CD4-positive, alpha-beta memory T cell (primary cell): ENCODE measurements at regions not wholly inside any gene's neighbourhood (a gene's known extent, or its start where the extent isn't known, plus 50 kb on each side); places are given as distances from the start of the nearest gene placed in this dataset.

Experiments used
- CTCF ChIA-PET: fragments of 350-600 bp; sonication (Branson Sonifier 250); formaldehyde crosslinking; loops from one replicate; lab custom pipeline; 2021; ENCODE audit warnings: inconsistent platforms; ENCODE audit not compliant: partially characterized antibody; lab: Charles Lee
- POLR2A ChIA-PET: fragments of 350-600 bp; sonication (Branson Sonifier 250); formaldehyde crosslinking; loops from one replicate; lab custom pipeline; 2021; ENCODE audit not compliant: partially characterized antibody; lab: Charles Lee
- DNase-seq, 5 donors: peaks; one replicate each; pipeline versions ENCODE4 v3.0.0 to v3.0.0-alpha.2; 2020 to 2022; ENCODE audit warnings: mixed read lengths in 1 of 5
- H3K27ac ChIP-seq: one replicate; pipeline ENCODE4 v1.7.0; 2013; ENCODE audit warnings: low read depth, low read length
- H3K27me3 ChIP-seq: 2 replicates; pipeline ENCODE4 v1.7.0; 2013; ENCODE audit warnings: mild to moderate bottlenecking, low read length, moderate library complexity; ENCODE audit not compliant: insufficient read depth
- H3K36me3 ChIP-seq: 2 replicates; pipeline ENCODE4 v1.7.0; 2013; ENCODE audit warnings: mild to moderate bottlenecking, low read length, moderate library complexity; ENCODE audit not compliant: insufficient read depth
- H3K4me1 ChIP-seq: 2 replicates; pipeline ENCODE4 v1.7.0; 2013; ENCODE audit warnings: mild to moderate bottlenecking, low read length, moderate library complexity; ENCODE audit not compliant: insufficient read depth
- H3K4me3 ChIP-seq, 2 donors: one replicate each; pipeline ENCODE4 v1.7.0; 2013; ENCODE audit warnings: low read length in 2 of 2, mild to moderate bottlenecking in 1 of 2
- H3K9me3 ChIP-seq, 2 donors: one replicate each; pipeline ENCODE4 v1.7.0; 2013; ENCODE audit warnings: low read length in 2 of 2, control low read depth in 1 of 2; ENCODE audit not compliant: control insufficient read depth in 1 of 2
- H3K27ac Mint-ChIP-seq, 7 donors: one replicate each; pipeline ENCODE4 v1.8.0; 2020 to 2021; ENCODE audit warnings: mixed read lengths in 7 of 7, mild to moderate bottlenecking in 6 of 7, inconsistent platforms in 3 of 7, moderate library complexity in 3 of 7
- H3K27me3 Mint-ChIP-seq, 2 donors: one replicate each; pipeline ENCODE4 v1.8.0; 2020 to 2021; ENCODE audit warnings: mixed read lengths in 2 of 2
- H3K36me3 Mint-ChIP-seq, 2 donors: one replicate each; pipeline ENCODE4 v1.8.0; 2020 to 2021; ENCODE audit warnings: mixed read lengths in 2 of 2, inconsistent platforms in 1 of 2, mild to moderate bottlenecking in 1 of 2
- H3K4me1 Mint-ChIP-seq, 4 donors: one replicate each; pipeline ENCODE4 v1.8.0; 2020 to 2021; ENCODE audit warnings: mixed read lengths in 4 of 4, mild to moderate bottlenecking in 1 of 4
- H3K4me3 Mint-ChIP-seq, 8 donors: one replicate each; pipeline ENCODE4 v1.8.0; 2020 to 2021; ENCODE audit warnings: mixed read lengths in 8 of 8, mild to moderate bottlenecking in 7 of 8, moderate library complexity in 6 of 8, inconsistent platforms in 3 of 8
- H3K9me3 Mint-ChIP-seq, 8 donors: one replicate each; pipeline ENCODE4 v1.8.0; 2020 to 2021; ENCODE audit warnings: mixed read lengths in 8 of 8, mild to moderate bottlenecking in 5 of 8, inconsistent platforms in 3 of 8, moderate library complexity in 1 of 8
- intact Hi-C: fragments of 100-400 bp; cut with micrococcal nuclease; formaldehyde crosslinking; loops from one replicate; pipeline ENCODE4 v1.15.1; 2023

GRCh38 chr6:163651426-163651825 lies 236.9 kb downstream of the QKI start:
- ChIA-PET CTCF (no interaction called here), POLR2A (no interaction called here)
- Histone ChIP-seq H3K27me3 (no peaks in the 10 kb centered on the region), H3K27ac (no peak overlapping the region), H3K4me1 (no peaks in the 10 kb centered on the region), H3K9me3 (no peaks in the 10 kb centered on the region), H3K4me3 (no peak overlapping the region), H3K36me3 (no peaks in the 10 kb centered on the region)
- Mint-ChIP-seq H3K4me3 (no peak overlapping the region), H3K4me1 (no peaks in the 10 kb centered on the region), H3K9me3 (no peaks in the 10 kb centered on the region), H3K36me3 (no peaks in the 10 kb centered on the region), H3K27me3 (peaks cover 8% of the 10 kb centered on the region in 2 donors), H3K27ac (no peak overlapping the region)
- intact Hi-C loops = no loop called here
- DNase-seq = no peak

DNA sequence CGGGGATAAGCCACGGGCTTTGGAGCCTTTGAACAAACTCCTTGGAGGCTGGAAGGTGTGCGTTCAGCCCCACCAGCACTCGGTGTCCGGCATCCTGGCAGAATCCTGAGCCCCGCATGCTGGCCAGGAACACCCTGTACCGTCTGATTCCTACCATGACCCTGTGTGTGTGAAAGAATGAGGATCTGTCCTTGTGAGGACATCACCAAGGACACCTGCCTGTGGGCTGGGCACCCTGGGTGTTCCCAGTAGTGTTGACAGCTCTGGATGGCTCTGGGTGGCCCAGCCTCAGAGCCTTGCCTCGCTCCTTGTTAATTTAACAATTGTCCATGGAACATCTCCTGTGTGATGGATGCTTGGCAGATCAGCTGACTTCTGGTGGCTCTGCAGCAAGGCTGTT lies 234.3 kb downstream of the QKI start:
- H3K27me3 Mint-ChIP-seq = peaks cover 4 to 8% of the 10 kb centered on the region in 2 donors
- Histone ChIP-seq H3K27ac (no peak overlapping the region), H3K36me3 (no peaks in the 10 kb centered on the region), H3K4me1 (no peaks in the 10 kb centered on the region), H3K4me3 (no peak overlapping the region), H3K9me3 (no peaks in the 10 kb centered on the region), H3K27me3 (no peaks in the 10 kb centered on the region)
- no peak overlapping the region for H3K4me3 Mint-ChIP-seq
- H3K4me1 Mint-ChIP-seq = no peaks in the 10 kb centered on the region
- DNase-seq = no peak
- no peaks in the 10 kb centered on the region for H3K9me3 Mint-ChIP-seq
- no peaks in the 10 kb centered on the region for H3K36me3 Mint-ChIP-seq
- intact Hi-C loops = no loop called here
- POLR2A ChIA-PET = no interaction called here
- no peak overlapping the region for H3K27ac Mint-ChIP-seq
- CTCF ChIA-PET = no interaction called here

- H3K36me3 Mint-ChIP-seq = no peaks in the 10 kb centered on the region
- no peak overlapping the region for H3K4me3 Mint-ChIP-seq
- ChIA-PET POLR2A (no interaction called here), CTCF (no interaction called here)
- H3K4me1 Mint-ChIP-seq = no peaks in the 10 kb centered on the region
- Histone ChIP-seq H3K4me1 (no peaks in the 10 kb centered on the region), H3K4me3 (no peak overlapping the region), H3K27me3 (no peaks in the 10 kb centered on the region), H3K27ac (no peak overlapping the region), H3K9me3 (no peaks in the 10 kb centered on the region), H3K36me3 (no peaks in the 10 kb centered on the region)
- H3K9me3 Mint-ChIP-seq = no peaks in the 10 kb centered on the region
- no peak overlapping the region for H3K27ac Mint-ChIP-seq
- intact Hi-C loops = no loop called here
- H3K27me3 Mint-ChIP-seq = peaks cover 3 to 8% of the 10 kb centered on the region in 2 donors
- no peak for DNase-seq
Measured at GRCh38 chr6:163647624-163648023, 233.1 kb downstream of the QKI start.

DNA sequence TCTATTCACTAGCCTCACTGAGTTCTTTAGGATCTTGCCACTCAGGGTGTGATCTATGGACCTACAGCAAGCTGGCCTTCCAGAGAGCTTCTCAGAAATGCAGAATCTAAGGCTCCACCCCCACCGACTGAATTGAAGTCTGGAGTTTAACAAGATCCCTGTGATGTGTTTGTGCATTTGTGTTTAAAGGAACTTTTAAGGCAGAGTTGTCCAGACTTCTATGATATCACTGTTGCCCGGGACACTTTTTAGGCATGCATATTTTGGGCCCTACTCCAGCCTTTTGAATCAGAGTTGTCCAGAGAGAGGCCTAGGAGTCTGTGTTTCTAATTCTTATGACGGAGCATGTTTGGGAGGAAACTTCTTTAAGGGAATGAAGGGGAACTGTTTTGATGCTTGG lies 232.3 kb downstream of the QKI start:
- peaks cover 2 to 7% of the 10 kb centered on the region in 2 donors for H3K27me3 Mint-ChIP-seq
- Histone ChIP-seq H3K4me3 (no peak overlapping the region), H3K9me3 (no peaks in the 10 kb centered on the region), H3K36me3 (no peaks in the 10 kb centered on the region), H3K27ac (no peak overlapping the region), H3K4me1 (no peaks in the 10 kb centered on the region), H3K27me3 (no peaks in the 10 kb centered on the region)
- no peak overlapping the region for H3K27ac Mint-ChIP-seq
- intact Hi-C loops = no loop called here
- ChIA-PET POLR2A (no interaction called here), CTCF (no interaction called here)
- H3K36me3 Mint-ChIP-seq = no peaks in the 10 kb centered on the region
- H3K9me3 Mint-ChIP-seq = no peaks in the 10 kb centered on the region
- no peaks in the 10 kb centered on the region for H3K4me1 Mint-ChIP-seq
- H3K4me3 Mint-ChIP-seq = no peak overlapping the region
- no peak for DNase-seq

DNA sequence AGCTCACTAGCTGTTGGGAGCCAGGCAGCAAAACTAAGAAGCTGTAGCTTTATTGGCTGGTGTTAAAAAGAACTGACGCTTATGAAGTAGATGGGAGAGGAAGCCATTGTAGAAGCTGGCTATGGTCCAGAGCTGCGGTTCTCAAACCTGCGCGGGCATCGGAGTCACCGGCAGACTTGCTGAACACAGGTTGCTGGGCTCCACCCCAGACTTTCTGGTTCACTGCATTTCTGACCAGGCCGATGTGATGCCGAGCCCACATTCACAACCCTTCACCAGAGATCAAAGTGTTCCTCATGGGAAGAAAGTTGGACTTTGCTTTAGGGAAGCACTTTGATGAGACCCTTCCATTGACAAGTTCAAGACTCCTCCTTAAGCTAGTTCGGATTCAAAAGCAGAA lies 231.6 kb downstream of the QKI start:
- no peaks in the 10 kb centered on the region for H3K9me3 ChIP-seq
- ChIA-PET POLR2A (no interaction called here), CTCF (no interaction called here)
- H3K27ac ChIP-seq = no peak overlapping the region
- H3K27me3 Mint-ChIP-seq = peaks cover 2 to 5% of the 10 kb centered on the region in 2 donors
- H3K4me1 Mint-ChIP-seq = no peaks in the 10 kb centered on the region
- H3K9me3 Mint-ChIP-seq = no peaks in the 10 kb centered on the region
- H3K36me3 Mint-ChIP-seq = no peaks in the 10 kb centered on the region
- no peak overlapping the region for H3K27ac Mint-ChIP-seq
- no peak overlapping the region for H3K4me3 Mint-ChIP-seq
- no peak overlapping the region for H3K4me3 ChIP-seq
- intact Hi-C loops = no loop called here
- H3K27me3 ChIP-seq = no peaks in the 10 kb centered on the region
- H3K4me1 ChIP-seq = no peaks in the 10 kb centered on the region
- H3K36me3 ChIP-seq = no peaks in the 10 kb centered on the region
- no peak for DNase-seq

GRCh38 chr6:163645560-163645959 lies 231.0 kb downstream of the QKI start:
- no peak for DNase-seq
- H3K9me3 ChIP-seq = no peaks in the 10 kb centered on the region
- Mint-ChIP-seq H3K36me3 (no peaks in the 10 kb centered on the region), H3K27ac (no peak overlapping the region), H3K4me3 (no peak overlapping the region), H3K27me3 (peaks cover 2 to 5% of the 10 kb centered on the region in 2 donors), H3K4me1 (no peaks in the 10 kb centered on the region), H3K9me3 (no peaks in the 10 kb centered on the region)
- CTCF ChIA-PET = no interaction called here
- no peaks in the 10 kb centered on the region for H3K27me3 ChIP-seq
- intact Hi-C loops = no loop called here
- H3K27ac ChIP-seq = no peak overlapping the region
- POLR2A ChIA-PET = no interaction called here
- no peak overlapping the region for H3K4me3 ChIP-seq
- no peaks in the 10 kb centered on the region for H3K36me3 ChIP-seq
- no peaks in the 10 kb centered on the region for H3K4me1 ChIP-seq

DNA sequence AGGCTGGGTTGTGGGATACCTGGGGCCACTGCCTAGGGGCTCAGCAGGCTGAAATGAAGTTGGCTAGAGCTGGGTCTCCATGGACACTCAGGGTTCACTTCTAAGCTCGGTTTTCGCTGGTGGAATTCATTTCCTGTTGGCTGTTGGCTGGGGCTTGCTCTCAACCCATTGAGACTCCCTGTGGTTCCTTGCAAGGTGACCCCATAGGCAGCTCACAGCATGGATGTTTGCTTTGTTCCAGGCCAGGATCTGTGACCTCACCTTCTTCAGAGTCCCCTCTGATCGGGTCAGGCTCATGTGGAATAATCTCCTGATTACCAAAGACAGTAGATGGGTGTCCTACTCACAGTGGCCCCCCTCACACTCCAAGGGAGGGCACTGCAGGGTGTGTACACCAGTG lies 229.3 kb downstream of the QKI start:
- Mint-ChIP-seq H3K4me3 (no peak overlapping the region), H3K27ac (no peak overlapping the region), H3K27me3 (peaks cover 0 to 2% of the 10 kb centered on the region in 2 donors), H3K4me1 (no peaks in the 10 kb centered on the region), H3K9me3 (no peaks in the 10 kb centered on the region), H3K36me3 (no peaks in the 10 kb centered on the region)
- CTCF ChIA-PET = no interaction called here
- H3K4me3 ChIP-seq = no peak overlapping the region
- H3K27ac ChIP-seq = no peak overlapping the region
- DNase-seq = no peak
- H3K9me3 ChIP-seq = no peaks in the 10 kb centered on the region
- H3K36me3 ChIP-seq = no peaks in the 10 kb centered on the region
- intact Hi-C loops = no loop called here
- H3K27me3 ChIP-seq = no peaks in the 10 kb centered on the region
- POLR2A ChIA-PET = no interaction called here
- no peaks in the 10 kb centered on the region for H3K4me1 ChIP-seq

- intact Hi-C loops = no loop called here
- no peaks in the 10 kb centered on the region for H3K4me1 ChIP-seq
- H3K27me3 Mint-ChIP-seq = peaks cover 0 to 2% of the 10 kb centered on the region in 2 donors
- H3K9me3 Mint-ChIP-seq = no peaks in the 10 kb centered on the region
- ChIA-PET CTCF (no interaction called here), POLR2A (no interaction called here)
- no peak overlapping the region for H3K4me3 ChIP-seq
- H3K27ac Mint-ChIP-seq = no peak overlapping the region
- H3K9me3 ChIP-seq = no peaks in the 10 kb centered on the region
- no peak for DNase-seq
- H3K27ac ChIP-seq = no peak overlapping the region
- H3K36me3 ChIP-seq = no peaks in the 10 kb centered on the region
- H3K4me1 Mint-ChIP-seq = no peaks in the 10 kb centered on the region
- H3K4me3 Mint-ChIP-seq = no peak overlapping the region
- no peaks in the 10 kb centered on the region for H3K27me3 ChIP-seq
- H3K36me3 Mint-ChIP-seq = no peaks in the 10 kb centered on the region
Measured at GRCh38 chr6:163641706-163642105, 227.2 kb downstream of the QKI start.
